Stomach (tissue), 4 donors: ENCODE measurements at regions not wholly inside any gene's neighbourhood (a gene's known extent, or its start where the extent isn't known, plus 50 kb on each side); places are given as distances from the start of the nearest gene placed in this dataset.

Source experiments
- CTCF ChIP-seq, 7 experiments: fragments of 450-650 bp in 4 of 7; fragments of 200-600 bp in 3 of 7; sonication (generic) in 3 of 7; IDR thresholded peaks; one replicate each; pipeline ENCODE4 v1.5.1; 2016 to 2019; ENCODE audit warnings: antibody characterized with exemption in 7 of 7, control low read depth in 2 of 7, mild to moderate bottlenecking in 1 of 7
- POLR2AphosphoS5 ChIP-seq, 3 donors: sonication (generic); formaldehyde crosslinking; IDR thresholded peaks; one replicate each; pipeline ENCODE4 v1.6.1; 2016; ENCODE audit warnings: antibody characterized with exemption in 3 of 3

- TF ChIP-seq CTCF (IDR thresholded peaks at IDR 0.05) (no peak), POLR2AphosphoS5 (IDR thresholded peaks at IDR 0.05) (no peak)
Measured at GRCh38 chr12:70154960-70155589, 88.2 kb upstream of the CNOT2 start.
